Vagina (tissue), 2 donors: ENCODE measurements at regions not wholly inside any gene's neighbourhood (a gene's known extent, or its start where the extent isn't known, plus 50 kb on each side); places are given as distances from the start of the nearest gene placed in this dataset.

Experiments used
- POLR2AphosphoS5 ChIP-seq, 2 donors: sonication (generic); formaldehyde crosslinking; IDR thresholded peaks; one replicate each; pipeline ENCODE4 v1.9.0; 2017; ENCODE audit warnings: antibody characterized with exemption in 2 of 2, mild to moderate bottlenecking in 2 of 2, low read depth in 1 of 2; ENCODE audit not compliant: insufficient read depth in 1 of 2
- TF ChIP-seq, protein P1 (sequence below), 3 experiments: fragments of 450-650 bp in 2 of 3; fragments of 200-600 bp in 1 of 3; sonication (generic) in 1 of 3; IDR thresholded peaks; one replicate each; pipeline ENCODE4 v1.5.1; 2017 to 2019; ENCODE audit warnings: antibody characterized with exemption in 3 of 3, mild to moderate bottlenecking in 2 of 3, moderate library complexity in 2 of 3

DNA sequence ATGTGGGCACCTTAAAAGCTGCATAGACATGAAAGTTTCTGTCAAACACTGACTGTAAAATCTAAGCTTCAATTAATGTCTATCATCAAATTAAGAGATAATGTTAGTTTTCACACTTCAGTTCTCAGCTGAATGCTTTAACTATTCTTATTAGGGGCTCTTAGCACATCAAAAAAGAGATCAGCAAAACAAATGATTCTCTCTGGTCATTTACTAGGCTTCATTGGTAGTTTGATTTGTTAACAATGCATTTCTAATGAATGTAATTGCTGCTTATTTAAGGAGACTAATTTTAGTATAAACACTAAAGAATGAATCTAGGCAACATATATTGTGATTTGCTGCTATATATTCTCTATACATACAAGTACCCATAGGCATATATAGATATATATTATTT lies 1182.0 kb downstream of the MAT2B start:
- TF ChIP-seq, protein P1, sequence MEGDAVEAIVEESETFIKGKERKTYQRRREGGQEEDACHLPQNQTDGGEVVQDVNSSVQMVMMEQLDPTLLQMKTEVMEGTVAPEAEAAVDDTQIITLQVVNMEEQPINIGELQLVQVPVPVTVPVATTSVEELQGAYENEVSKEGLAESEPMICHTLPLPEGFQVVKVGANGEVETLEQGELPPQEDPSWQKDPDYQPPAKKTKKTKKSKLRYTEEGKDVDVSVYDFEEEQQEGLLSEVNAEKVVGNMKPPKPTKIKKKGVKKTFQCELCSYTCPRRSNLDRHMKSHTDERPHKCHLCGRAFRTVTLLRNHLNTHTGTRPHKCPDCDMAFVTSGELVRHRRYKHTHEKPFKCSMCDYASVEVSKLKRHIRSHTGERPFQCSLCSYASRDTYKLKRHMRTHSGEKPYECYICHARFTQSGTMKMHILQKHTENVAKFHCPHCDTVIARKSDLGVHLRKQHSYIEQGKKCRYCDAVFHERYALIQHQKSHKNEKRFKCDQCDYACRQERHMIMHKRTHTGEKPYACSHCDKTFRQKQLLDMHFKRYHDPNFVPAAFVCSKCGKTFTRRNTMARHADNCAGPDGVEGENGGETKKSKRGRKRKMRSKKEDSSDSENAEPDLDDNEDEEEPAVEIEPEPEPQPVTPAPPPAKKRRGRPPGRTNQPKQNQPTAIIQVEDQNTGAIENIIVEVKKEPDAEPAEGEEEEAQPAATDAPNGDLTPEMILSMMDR (IDR thresholded peaks at IDR 0.05): no peak
- no peak for TF ChIP-seq POLR2AphosphoS5 (IDR thresholded peaks at IDR 0.05; ENCODE audit: insufficient read depth in 1 of 2, low read depth in 1 of 2)
